Endodermal cell (in vitro differentiated cells): ENCODE measurements at regions not wholly inside any gene's neighbourhood (a gene's known extent, or its start where the extent isn't known, plus 50 kb on each side); places are given as distances from the start of the nearest gene placed in this dataset.

ENCODE experiments used
- DNase-seq: peaks from one replicate; pipeline ENCODE4 v3.0.0-alpha.2; 2017
- H3K27ac ChIP-seq: 2 replicates; pipeline ENCODE4 v1.5.1; 2013; ENCODE audit warnings: mild to moderate bottlenecking, low read depth, low read length, moderate library complexity
- H3K27me3 ChIP-seq: 2 replicates; pipeline ENCODE4 v1.6.1; 2013; ENCODE audit warnings: mild to moderate bottlenecking, low read length, moderate library complexity; ENCODE audit not compliant: insufficient read depth, control insufficient read depth, poor library complexity, severe bottlenecking
- H3K36me3 ChIP-seq: 2 replicates; pipeline ENCODE4 v1.7.0; 2013; ENCODE audit warnings: mild to moderate bottlenecking, low read length, moderate library complexity; ENCODE audit not compliant: control insufficient read depth, insufficient read depth
- H3K4me1 ChIP-seq: one replicate; pipeline ENCODE4 v1.7.0; 2013; ENCODE audit warnings: low read length; ENCODE audit not compliant: control insufficient read depth, insufficient read depth
- H3K4me3 ChIP-seq: 2 replicates; pipeline ENCODE4 v1.5.1; 2013; ENCODE audit warnings: mild to moderate bottlenecking, low read length, moderate library complexity
- H3K9ac ChIP-seq: 2 replicates; pipeline ENCODE4 v1.6.1; 2013; ENCODE audit warnings: mild to moderate bottlenecking, low read length, moderate library complexity; ENCODE audit not compliant: poor library complexity, severe bottlenecking; ENCODE audit errors: extremely low read depth
- H3K9me3 ChIP-seq: 2 replicates; pipeline ENCODE4 v1.6.1; 2013; ENCODE audit warnings: mild to moderate bottlenecking, low read length, moderate library complexity; ENCODE audit not compliant: control insufficient read depth
- H3K27ac Mint-ChIP-seq: 2 replicates; pipeline ENCODE4 v1.8.0; 2020; ENCODE audit warnings: mixed read lengths
- H3K27me3 Mint-ChIP-seq: 2 replicates; pipeline ENCODE4 v1.8.0; 2021; ENCODE audit warnings: mild to moderate bottlenecking, mixed read lengths; ENCODE audit not compliant: insufficient read depth
- H3K36me3 Mint-ChIP-seq: 2 replicates; pipeline ENCODE4 v1.8.0; 2020; ENCODE audit warnings: low read depth, mixed read lengths
- H3K4me1 Mint-ChIP-seq: 2 replicates; pipeline ENCODE4 v1.8.0; 2020; ENCODE audit warnings: mixed read lengths
- H3K4me3 Mint-ChIP-seq: 2 replicates; pipeline ENCODE4 v1.8.0; 2020; ENCODE audit warnings: mild to moderate bottlenecking, moderate library complexity, mixed read lengths
- H3K9me3 Mint-ChIP-seq: 2 replicates; pipeline ENCODE4 v1.8.0; 2020; ENCODE audit warnings: mild to moderate bottlenecking, mixed read lengths
- CTCF ChIP-seq: fragments of 200-600 bp; sonication (generic); conservative IDR thresholded peaks from 2 replicates; pipeline ENCODE4 v1.5.0; 2021; ENCODE audit warnings: antibody characterized with exemption, mild to moderate bottlenecking
- WGBS, 2 experiments: methylation state at CpG; one replicate each; pipeline versions ENCODE4 v1.1.5 to v1.1.7; 2013; ENCODE audit warnings: missing lambda C conversion rate in 2 of 2, mixed read lengths in 1 of 2; ENCODE audit not compliant: insufficient coverage in 1 of 2, insufficient read length in 1 of 2; 5-methylcytosine and 5-hydroxymethylcytosine counted together

- no peak overlapping the region for H3K4me3 ChIP-seq
- TF ChIP-seq CTCF: no peak
- Mint-ChIP-seq H3K9me3 (no peaks in the 10 kb centered on the region), H3K4me3 (no peak overlapping the region), H3K27ac (no peak overlapping the region), H3K27me3 (no peaks in the 10 kb centered on the region), H3K36me3 (no peaks in the 10 kb centered on the region), H3K4me1 (no peaks in the 10 kb centered on the region)
- H3K27me3 ChIP-seq: no peaks in the 10 kb centered on the region
- DNase-seq: no peak
- WGBS, 2 experiments: 93% methylated on average over 2 of the region's 2 CpGs; no CpG with 5 or more reads in 1 of the 2 experiments
- H3K9ac ChIP-seq: no peak overlapping the region
- no peak overlapping the region for H3K27ac ChIP-seq
- no peaks in the 10 kb centered on the region for H3K4me1 ChIP-seq
- no peaks in the 10 kb centered on the region for H3K9me3 ChIP-seq
- H3K36me3 ChIP-seq: no peaks in the 10 kb centered on the region
These were observed 268.3 kb downstream of the CDH11 start for GRCh38 chr16:64853551-64853950.

DNA sequence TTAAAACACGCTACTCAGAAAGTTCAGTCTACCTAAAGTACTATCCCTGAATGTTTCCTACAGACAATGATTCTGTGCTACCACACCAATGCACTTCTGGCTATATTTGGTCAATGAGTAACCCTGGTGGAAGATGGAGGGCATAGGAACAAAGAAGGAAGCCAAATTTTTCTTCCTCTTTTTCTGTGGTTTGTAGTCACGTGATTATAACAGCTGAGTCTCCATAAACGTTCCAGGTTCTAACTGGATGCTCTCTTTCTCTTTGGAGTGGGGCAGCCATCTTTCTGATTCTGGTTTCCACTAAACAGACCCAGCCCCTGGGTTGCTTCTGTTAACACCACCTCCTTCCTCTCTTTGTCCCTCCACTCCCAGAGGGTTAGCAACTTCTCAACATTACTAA is 274.9 kb downstream of the CDH11 start:
- Mint-ChIP-seq H3K9me3 (no peaks in the 10 kb centered on the region), H3K27me3 (no peaks in the 10 kb centered on the region), H3K27ac (no peak overlapping the region), H3K36me3 (no peaks in the 10 kb centered on the region), H3K4me1 (no peaks in the 10 kb centered on the region), H3K4me3 (no peak overlapping the region)
- H3K9me3 ChIP-seq: no peaks in the 10 kb centered on the region
- no peaks in the 10 kb centered on the region for H3K27me3 ChIP-seq
- no peaks in the 10 kb centered on the region for H3K36me3 ChIP-seq
- no peaks in the 10 kb centered on the region for H3K4me1 ChIP-seq
- 60 to 89% methylated on average over 1 to 3 of the region's 3 CpGs for WGBS, 2 experiments
- no peak overlapping the region for H3K27ac ChIP-seq
- no peak overlapping the region for H3K4me3 ChIP-seq
- no peak overlapping the region for H3K9ac ChIP-seq
- no peak for DNase-seq
- no peak for TF ChIP-seq CTCF

- Histone ChIP-seq H3K4me3 (no peak overlapping the region), H3K27me3 (no peaks in the 10 kb centered on the region), H3K36me3 (no peaks in the 10 kb centered on the region), H3K9me3 (no peaks in the 10 kb centered on the region), H3K9ac (no peak overlapping the region), H3K4me1 (no peaks in the 10 kb centered on the region), H3K27ac (no peak overlapping the region)
- H3K9me3 Mint-ChIP-seq: no peaks in the 10 kb centered on the region
- H3K4me3 Mint-ChIP-seq: no peak overlapping the region
- H3K36me3 Mint-ChIP-seq: no peaks in the 10 kb centered on the region
- H3K27ac Mint-ChIP-seq: no peak overlapping the region
- WGBS, 2 experiments: 80 to 89% methylated on average over 1 of the region's 2 CpGs
- DNase-seq: no peak
- TF ChIP-seq CTCF: no peak
- no peaks in the 10 kb centered on the region for H3K27me3 Mint-ChIP-seq
- no peaks in the 10 kb centered on the region for H3K4me1 Mint-ChIP-seq
These were observed 276.8 kb downstream of the CDH11 start for GRCh38 chr16:64845071-64845470.
